ENCODE measurements at regions not wholly inside any gene's neighbourhood (a gene's known extent, or its start where the extent isn't known, plus 50 kb on each side); places are given as distances from the start of the nearest gene placed in this dataset.
"Not testable (repeated sequence)": the region's sequence is repeated elsewhere in the genome, so short reads cannot be mapped to it uniquely, and the experiment has no call there.

DNA sequence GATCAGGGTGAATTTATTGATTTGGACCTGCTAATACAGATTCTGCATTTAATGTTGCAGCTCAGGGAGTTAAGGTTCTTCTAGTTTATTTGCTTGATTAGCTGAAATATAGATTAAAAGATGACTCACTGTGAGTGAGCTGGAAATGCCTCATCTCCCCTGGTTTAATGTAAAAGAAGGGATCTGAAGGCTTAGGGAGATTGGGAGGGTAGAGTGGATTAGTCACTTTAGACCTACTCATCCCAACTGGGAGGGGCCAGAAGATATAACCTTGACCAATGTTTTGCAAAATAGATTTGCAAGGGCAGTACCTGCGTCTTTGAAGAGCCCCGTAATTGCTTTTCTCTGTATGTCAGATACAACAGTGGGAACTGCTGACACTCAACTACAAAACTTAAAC is 922.8 kb upstream of the ADGRL4 start:
- Histone ChIP-seq H3K9me3 (replicated peaks) (no peaks in the 10 kb centered on the region), H3K27ac (no peak overlapping the region), H3K36me3 (no peaks in the 10 kb centered on the region), H3K4me3 (no peak overlapping the region), H3K27me3 (no peaks in the 10 kb centered on the region), H3K4me1 (no peaks in the 10 kb centered on the region)
- DNase-seq: no peak

DNA sequence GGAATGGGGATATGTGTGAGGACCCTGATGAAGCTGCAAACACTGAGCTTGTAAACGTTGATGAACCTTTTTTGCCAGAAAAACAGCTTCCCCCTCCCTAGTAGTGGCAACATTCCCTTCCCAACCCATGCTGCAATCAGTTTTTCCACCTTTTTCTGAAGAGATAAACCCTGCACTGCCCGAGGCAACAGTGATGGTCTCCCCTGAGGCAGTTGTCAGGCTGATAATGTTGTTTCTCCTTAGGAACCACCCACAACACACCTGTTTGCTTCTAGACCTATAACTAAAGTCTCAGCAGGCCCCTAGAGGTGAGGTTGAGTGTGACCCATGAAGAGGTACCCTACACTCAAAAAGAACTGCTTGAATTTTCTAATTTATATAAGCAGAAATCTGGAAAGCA is 922.4 kb upstream of the ADGRL4 start:
- H3K27ac ChIP-seq: no peak overlapping the region
- no peaks in the 10 kb centered on the region for H3K4me1 ChIP-seq
- H3K4me3 ChIP-seq: no peak overlapping the region
- no peak for DNase-seq
- H3K36me3 ChIP-seq: no peaks in the 10 kb centered on the region
- H3K27me3 ChIP-seq: no peaks in the 10 kb centered on the region
- no peaks in the 10 kb centered on the region for H3K9me3 ChIP-seq (replicated peaks)

DNA sequence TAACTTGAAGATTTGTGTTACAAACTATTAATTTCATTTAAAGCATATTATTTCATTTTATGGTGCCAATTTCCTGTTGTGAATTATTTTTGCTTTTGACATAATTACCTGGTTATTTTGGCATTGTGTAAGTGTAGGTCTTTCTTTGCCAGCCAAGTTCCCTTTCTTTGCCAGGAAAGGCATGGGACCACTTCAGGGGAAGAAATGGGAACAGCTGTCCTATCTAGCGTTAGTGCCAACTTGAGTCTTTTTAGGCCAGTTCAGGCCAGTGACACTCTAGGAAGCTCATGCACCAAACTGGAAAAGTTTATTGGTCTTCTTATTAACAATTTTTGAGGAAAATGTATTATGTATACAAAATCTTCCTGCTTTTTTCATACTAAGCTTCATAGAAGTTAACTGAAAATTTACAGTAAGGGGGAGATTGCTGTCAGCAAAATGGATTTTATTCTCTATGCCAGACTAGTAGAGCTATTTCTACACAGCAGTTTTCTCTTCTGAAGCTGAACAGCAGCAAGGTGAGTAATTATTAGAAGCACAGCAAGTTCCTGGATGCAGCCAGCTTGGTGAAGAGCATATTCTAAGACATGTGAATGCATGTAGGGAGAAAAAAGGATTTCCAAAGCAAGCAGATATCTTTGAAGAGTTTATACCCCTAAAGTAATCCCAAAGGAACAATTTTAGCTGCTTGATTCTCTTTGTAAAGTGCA is 914.6 kb upstream of the ADGRL4 start:
- Histone ChIP-seq H3K27me3 (no peaks in the 10 kb centered on the region), H3K9me3 (replicated peaks) (no peaks in the 10 kb centered on the region)
- no peak for DNase-seq

DNA sequence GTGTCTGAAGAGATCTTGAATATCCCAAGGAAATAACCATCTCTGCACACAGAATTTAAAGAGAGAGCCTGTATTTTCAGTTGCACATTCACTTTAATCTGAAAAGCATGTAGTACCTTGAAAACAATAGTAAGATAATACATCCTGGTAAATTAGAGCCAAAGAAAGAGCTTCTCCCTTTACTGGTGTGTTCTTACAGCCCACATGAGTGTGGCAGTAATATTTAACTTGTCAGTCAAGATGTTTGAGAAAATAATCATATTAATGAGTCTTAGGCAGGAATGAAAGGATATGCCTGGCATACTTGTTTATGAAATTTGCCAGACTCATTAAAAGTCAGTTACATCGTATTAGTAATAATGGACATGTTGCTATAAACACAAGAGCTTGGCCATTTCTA is 908.4 kb upstream of the ADGRL4 start:
- no peaks in the 10 kb centered on the region for H3K27me3 ChIP-seq
- no peaks in the 10 kb centered on the region; the same call in 1 of the 2 replicates for H3K4me1 ChIP-seq
- H3K27ac ChIP-seq: no peak overlapping the region
- no peak for DNase-seq
- no peak overlapping the region for H3K4me3 ChIP-seq
- H3K9me3 ChIP-seq (replicated peaks): no peaks in the 10 kb centered on the region
- H3K36me3 ChIP-seq: no peaks in the 10 kb centered on the region

More for the DNA sequence above, 914.6 kb upstream of the ADGRL4 start:
- H3K27ac ChIP-seq: no peak overlapping the region
- no peaks in the 10 kb centered on the region for H3K4me1 ChIP-seq
- H3K4me3 ChIP-seq: no peak overlapping the region
- H3K36me3 ChIP-seq: no peaks in the 10 kb centered on the region

DNA sequence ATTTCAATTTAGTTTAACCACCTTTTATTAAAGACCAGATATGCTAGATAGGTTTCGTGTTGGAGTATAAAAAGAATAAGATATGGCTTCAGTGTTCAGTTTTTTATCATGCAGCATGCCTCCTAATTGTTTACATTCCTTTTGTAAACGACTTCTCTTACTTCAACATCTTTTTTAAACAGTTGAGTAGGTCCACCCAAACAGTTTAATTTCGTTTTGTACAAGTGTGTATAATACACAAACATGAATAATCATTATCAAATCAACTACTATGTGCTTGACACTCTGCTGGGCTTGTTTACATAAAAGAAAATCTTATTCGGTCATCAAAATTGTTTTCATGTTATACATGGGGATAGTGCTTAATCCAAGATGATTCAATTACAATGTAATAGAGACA is 906.3 kb upstream of the ADGRL4 start:
- H3K36me3 ChIP-seq: no peaks in the 10 kb centered on the region
- no peaks in the 10 kb centered on the region for H3K27me3 ChIP-seq
- H3K4me1 ChIP-seq: no peaks in the 10 kb centered on the region; the same call in 1 of the 2 replicates
- H3K9me3 ChIP-seq (replicated peaks): no peaks in the 10 kb centered on the region
- H3K4me3 ChIP-seq: no peak overlapping the region
- no peak for DNase-seq
- H3K27ac ChIP-seq: no peak overlapping the region

DNA sequence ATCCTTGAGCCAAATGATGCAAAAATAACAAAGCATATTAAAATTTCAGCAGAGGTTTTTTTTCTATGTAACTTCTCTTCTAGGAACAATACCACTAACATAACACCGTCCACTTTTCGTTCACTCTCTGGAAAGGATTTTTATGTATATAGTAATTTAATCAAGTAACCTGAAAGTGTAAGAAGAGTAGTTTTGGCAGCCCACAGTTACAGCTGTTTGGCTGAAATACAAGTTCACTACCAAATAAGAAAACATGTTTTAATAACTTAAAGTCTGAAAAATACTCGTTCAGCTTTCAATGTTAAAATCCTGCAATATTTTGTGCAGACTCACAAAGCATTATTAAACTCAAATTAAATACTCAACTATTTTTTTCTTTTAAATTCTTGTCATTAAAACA is 896.8 kb upstream of the ADGRL4 start:
- Histone ChIP-seq H3K4me3 (no peak overlapping the region), H3K27me3 (no peaks in the 10 kb centered on the region), H3K4me1 (no peaks in the 10 kb centered on the region), H3K27ac (no peak overlapping the region), H3K36me3 (no peaks in the 10 kb centered on the region), H3K9me3 (replicated peaks) (no peaks in the 10 kb centered on the region)
- DNase-seq: no peak

DNA sequence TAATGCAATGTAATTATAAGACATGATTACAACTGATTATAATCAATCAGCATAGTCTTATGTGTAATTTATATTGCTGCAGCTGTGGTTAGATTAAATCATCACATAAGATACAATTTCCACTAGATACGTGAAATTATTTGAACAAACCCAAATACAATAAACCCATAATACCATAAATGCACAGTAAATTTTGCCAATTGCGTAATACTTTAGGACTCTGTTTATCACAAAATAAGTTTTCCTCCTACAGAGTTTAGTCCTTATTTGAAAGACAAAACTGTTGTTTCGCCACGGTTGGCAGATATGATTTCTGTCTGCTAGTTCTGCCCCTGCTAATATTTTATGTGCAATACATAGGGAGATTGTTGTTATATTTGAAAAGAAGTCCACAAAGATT is 895.9 kb upstream of the ADGRL4 start:
- Histone ChIP-seq H3K27ac (no peak overlapping the region), H3K9me3 (replicated peaks) (no peaks in the 10 kb centered on the region), H3K27me3 (no peaks in the 10 kb centered on the region), H3K4me1 (no peaks in the 10 kb centered on the region), H3K36me3 (no peaks in the 10 kb centered on the region), H3K4me3 (no peak overlapping the region)
- no peak for DNase-seq

DNA sequence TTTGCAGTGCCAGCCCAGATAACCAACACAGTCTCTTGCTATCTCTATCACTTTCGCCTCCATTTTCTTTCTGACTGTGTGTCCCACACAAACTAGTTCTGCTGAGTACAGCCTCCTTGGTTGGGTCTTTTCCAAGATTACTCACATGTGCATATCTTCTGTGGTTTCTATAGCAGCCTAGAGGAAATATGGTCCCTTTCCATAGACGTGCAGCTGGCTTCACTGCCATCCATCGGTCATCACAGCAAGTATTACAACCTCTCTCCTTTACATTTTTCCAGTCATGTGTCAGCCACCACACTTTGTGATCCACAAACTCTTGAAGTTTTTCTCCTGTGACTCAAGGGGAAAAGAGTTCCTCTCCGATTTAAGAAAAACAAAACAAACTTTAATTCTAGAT is 893.4 kb upstream of the ADGRL4 start:
- H3K27ac ChIP-seq: no peak overlapping the region
- H3K9me3 ChIP-seq (replicated peaks): no peaks in the 10 kb centered on the region
- H3K27me3 ChIP-seq: no peaks in the 10 kb centered on the region
- no peak overlapping the region for H3K4me3 ChIP-seq
- no peaks in the 10 kb centered on the region for H3K36me3 ChIP-seq
- no peaks in the 10 kb centered on the region for H3K4me1 ChIP-seq
- peak; percentile 14 to 34 for DNase-seq

DNA sequence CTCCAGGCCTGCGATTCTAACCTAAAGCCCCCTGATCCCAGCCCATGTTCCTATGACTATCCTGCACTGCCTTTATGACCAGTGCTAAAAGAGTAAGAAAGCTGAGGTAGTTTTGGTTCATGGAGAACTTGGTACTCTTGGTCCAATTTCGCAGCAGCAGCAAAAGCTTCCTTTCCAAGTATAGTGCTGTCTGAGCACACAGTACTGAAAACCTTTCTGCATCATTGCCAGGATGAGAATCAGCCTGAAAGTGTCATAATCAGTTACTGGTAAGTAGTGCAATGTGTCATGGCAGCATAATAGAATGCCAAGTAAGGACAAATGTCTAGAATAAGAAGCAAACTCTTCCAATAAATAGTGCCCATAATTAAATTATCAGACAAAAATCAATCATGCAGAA is 889.6 kb upstream of the ADGRL4 start:
- DNase-seq: no peak
- no peaks in the 10 kb centered on the region for H3K36me3 ChIP-seq
- no peaks in the 10 kb centered on the region for H3K9me3 ChIP-seq (replicated peaks)
- H3K27ac ChIP-seq: no peak overlapping the region
- no peaks in the 10 kb centered on the region for H3K4me1 ChIP-seq
- no peak overlapping the region for H3K4me3 ChIP-seq
- H3K27me3 ChIP-seq: no peaks in the 10 kb centered on the region

DNA sequence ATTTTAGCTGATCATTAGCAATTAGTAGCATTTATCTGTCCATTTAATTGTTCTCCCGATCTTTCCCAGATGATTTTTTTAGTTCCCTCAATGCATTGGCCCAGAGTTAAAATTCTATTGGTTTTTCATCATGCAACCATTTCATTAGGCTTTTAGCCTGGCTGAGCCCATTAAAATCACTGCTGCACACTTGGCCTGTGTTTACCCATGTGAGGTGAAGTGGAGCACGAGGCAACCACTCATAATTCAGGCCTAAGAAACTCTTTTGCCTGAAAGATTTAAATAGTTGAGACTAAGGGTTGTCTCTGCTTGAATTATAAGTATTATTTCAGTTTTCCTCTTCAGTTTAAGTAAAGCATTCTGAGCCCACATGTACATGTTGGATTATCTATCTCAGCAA is 889.0 kb upstream of the ADGRL4 start:
- Histone ChIP-seq H3K4me3 (no peak overlapping the region), H3K4me1 (no peaks in the 10 kb centered on the region), H3K9me3 (replicated peaks) (no peaks in the 10 kb centered on the region), H3K36me3 (no peaks in the 10 kb centered on the region), H3K27ac (no peak overlapping the region), H3K27me3 (no peaks in the 10 kb centered on the region)
- DNase-seq: no peak

DNA sequence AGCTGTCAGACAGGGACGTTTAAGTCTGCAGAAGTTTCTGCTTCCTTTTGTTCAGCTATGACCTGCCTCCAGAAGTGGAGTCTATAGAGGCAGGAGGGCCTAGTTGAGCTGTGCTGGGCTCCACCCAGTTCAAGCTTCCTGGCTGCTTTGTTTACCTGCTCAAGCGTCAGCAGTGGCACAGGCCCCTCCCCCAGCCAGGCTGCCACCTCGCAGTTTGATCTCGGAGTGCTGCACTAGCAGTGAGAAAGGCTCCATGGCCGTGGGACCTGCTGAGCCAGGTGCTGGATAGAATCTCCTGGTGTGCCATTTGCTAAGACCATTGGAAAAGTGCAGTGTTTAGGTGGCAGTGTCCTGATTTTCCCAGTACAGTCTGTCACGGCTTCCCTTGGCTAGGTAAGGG is 887.6 kb upstream of the ADGRL4 start:
- not testable (repeated sequence) for H3K36me3 ChIP-seq; H3K4me3 ChIP-seq; H3K27me3 ChIP-seq; DNase-seq; H3K9me3 ChIP-seq (replicated peaks); H3K27ac ChIP-seq; H3K4me1 ChIP-seq

DNA sequence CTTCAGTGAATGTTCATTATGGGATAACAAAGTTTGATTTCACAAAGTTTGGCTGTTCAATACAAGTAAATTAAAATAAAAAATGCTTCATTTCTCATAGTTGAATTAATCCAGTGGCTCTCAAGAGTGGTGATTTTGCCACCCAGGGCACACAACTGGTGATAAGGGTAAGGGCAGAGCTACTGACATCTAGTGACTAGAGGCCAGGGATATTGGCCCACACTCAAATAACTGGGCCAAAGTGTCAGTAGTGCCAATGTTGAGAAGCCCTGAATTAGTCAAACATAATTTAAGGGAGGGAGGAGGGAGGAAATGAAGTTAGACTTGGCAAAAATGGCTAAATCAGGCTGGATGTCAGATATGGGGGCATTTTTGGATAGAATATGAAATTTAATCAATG is 880.5 kb upstream of the ADGRL4 start:
- Histone ChIP-seq H3K9me3 (replicated peaks) (no peaks in the 10 kb centered on the region; the same call in 1 of the 2 replicates), H3K36me3 (no peaks in the 10 kb centered on the region), H3K27ac (no peak overlapping the region), H3K4me3 (no peak overlapping the region), H3K27me3 (no peaks in the 10 kb centered on the region), H3K4me1 (no peaks in the 10 kb centered on the region)
- no peak for DNase-seq

DNA sequence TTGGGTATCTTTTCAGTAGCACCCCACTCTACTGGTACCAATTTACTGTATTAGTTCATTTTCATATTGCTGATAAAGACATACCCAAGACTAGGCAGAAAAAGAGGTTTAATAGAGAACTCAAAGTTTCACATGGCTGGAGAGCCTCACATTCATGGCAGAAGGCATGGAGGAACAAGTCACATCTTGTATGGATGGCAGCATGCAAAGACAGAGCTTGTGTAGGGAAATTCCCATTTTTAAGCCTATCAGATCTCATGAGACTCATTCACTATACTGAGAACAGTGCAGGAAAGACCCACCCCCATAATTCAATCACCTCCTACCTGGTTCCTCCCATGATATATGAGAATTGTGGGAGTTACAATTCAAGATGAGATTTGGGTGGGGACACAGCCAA is 878.6 kb upstream of the ADGRL4 start:
- H3K9me3 ChIP-seq (replicated peaks): no peaks in the 10 kb centered on the region; the same call in 1 of the 2 replicates
- no peak overlapping the region for H3K27ac ChIP-seq
- H3K4me3 ChIP-seq: no peak overlapping the region
- no peaks in the 10 kb centered on the region for H3K27me3 ChIP-seq
- H3K4me1 ChIP-seq: no peaks in the 10 kb centered on the region
- H3K36me3 ChIP-seq: no peaks in the 10 kb centered on the region
- no peak for DNase-seq

DNA sequence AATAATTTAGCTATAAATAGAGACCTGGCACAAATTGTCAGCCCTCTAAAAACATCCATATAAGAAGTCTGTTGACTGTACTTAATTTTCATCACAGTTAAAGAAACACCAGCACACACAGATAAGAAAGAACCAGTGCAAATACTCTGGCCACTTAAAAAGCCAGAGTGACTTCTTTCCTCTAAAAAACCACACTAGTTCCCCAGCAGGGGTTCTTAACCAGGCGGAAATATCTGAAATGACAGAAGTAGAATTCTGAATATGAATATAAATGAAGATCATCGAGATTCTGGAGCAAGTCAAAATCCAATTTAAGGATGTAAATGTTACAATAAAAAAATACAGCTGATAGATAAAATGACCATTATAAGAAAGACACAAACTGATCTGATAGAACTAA is 870.6 kb upstream of the ADGRL4 start:
- H3K9me3 ChIP-seq (replicated peaks): no peaks in the 10 kb centered on the region
- H3K36me3 ChIP-seq: no peaks in the 10 kb centered on the region
- H3K27me3 ChIP-seq: no peaks in the 10 kb centered on the region
- no peak overlapping the region for H3K27ac ChIP-seq
- no peak overlapping the region for H3K4me3 ChIP-seq
- no peak for DNase-seq
- no peaks in the 10 kb centered on the region for H3K4me1 ChIP-seq

DNA sequence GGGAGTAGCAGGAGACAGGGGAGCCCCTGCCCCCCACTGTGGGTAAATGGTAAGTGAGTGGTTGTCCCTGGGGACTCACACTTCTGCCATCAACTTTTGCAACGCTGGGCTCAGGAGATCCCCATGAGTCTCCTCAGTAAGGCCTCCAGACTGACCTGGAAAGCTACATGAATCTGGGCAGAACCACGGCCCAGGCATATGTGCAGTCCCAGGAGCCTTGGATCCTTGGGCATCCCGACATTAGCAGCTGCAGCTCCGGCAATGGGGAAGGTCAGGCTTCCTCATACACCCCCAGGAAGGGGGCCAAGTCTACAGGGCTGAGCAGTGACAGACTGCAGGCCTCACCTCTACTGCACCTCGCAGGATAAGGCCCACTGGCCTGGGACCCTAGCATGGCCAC is 868.7 kb upstream of the ADGRL4 start:
- H3K4me1 ChIP-seq: no peaks in the 10 kb centered on the region
- H3K9me3 ChIP-seq (replicated peaks): no peaks in the 10 kb centered on the region
- no peak overlapping the region for H3K27ac ChIP-seq
- H3K4me3 ChIP-seq: no peak overlapping the region
- no peak for DNase-seq
- no peaks in the 10 kb centered on the region for H3K27me3 ChIP-seq
- H3K36me3 ChIP-seq: no peaks in the 10 kb centered on the region

DNA sequence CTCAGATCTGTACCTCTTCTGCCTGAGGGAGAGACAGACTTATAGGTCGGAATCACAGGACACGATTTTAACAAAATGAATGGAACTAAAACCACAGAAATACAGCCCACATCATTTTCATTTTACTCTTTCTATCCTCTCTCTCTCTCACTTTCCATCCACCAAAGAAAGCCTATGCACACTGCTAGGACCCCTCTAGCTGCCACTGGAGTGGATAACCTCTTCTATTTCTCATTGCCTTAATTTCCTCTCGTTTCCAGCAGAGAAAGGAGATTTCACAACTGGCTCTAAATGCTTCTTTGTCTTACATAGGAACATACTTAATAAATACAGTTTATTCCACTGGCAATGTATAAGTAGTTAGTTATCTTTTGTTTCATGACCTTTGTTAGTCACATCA is 867.8 kb upstream of the ADGRL4 start:
- DNase-seq: no peak
- Histone ChIP-seq H3K9me3 (replicated peaks) (no peaks in the 10 kb centered on the region), H3K36me3 (no peaks in the 10 kb centered on the region), H3K4me3 (no peak overlapping the region), H3K4me1 (no peaks in the 10 kb centered on the region), H3K27me3 (no peaks in the 10 kb centered on the region), H3K27ac (no peak overlapping the region)
